ENCODE measurements at regions not wholly inside any gene's neighbourhood (a gene's known extent, or its start where the extent isn't known, plus 50 kb on each side); places are given as distances from the start of the nearest gene placed in this dataset.

- TF ChIP-seq CTCF (conservative IDR thresholded peaks at IDR 0.05; ENCODE audit: low read depth, low read length) (no peak), EZH2 (IDR thresholded peaks at IDR 0.05; ENCODE audit: borderline replicate concordance, low read depth, low read length, poor library complexity, severe bottlenecking) (no peak)
Measured at GRCh38 chr5:10842823-10843222, 81.8 kb upstream of the DAP start.
